ENCODE measurements at regions not wholly inside any gene's neighbourhood (a gene's known extent, or its start where the extent isn't known, plus 50 kb on each side); places are given as distances from the start of the nearest gene placed in this dataset.

- 2% methylated on average over 4 of the region's 4 CpGs for WGBS (ENCODE audit: insufficient coverage, low coverage, missing lambda C conversion rate)
- H3K27me3 ChIP-seq (ENCODE audit: control insufficient read depth in 2 of 2, insufficient read depth in 2 of 2, low read length in 2 of 2) = no peaks in the 10 kb centered on the region
- H3K4me1 ChIP-seq (replicated peaks in 1 of 2; ENCODE audit: control insufficient read depth in 2 of 2, insufficient read depth in 2 of 2, low read length in 2 of 2) = no peaks in the 10 kb centered on the region
- TF ChIP-seq NONO (IDR thresholded peaks at IDR 0.05; ENCODE audit: low read depth in 2 of 2, low read length in 1 of 2) = no peak
- TF ChIP-seq ZBTB17 (CRISPR knock-in tag; IDR thresholded peaks at IDR 0.05) = peak; percentile 83
- TF ChIP-seq NFRKB (IDR thresholded peaks at IDR 0.05; ENCODE audit: low read depth) = no peak
- no peak for TF ChIP-seq SIN3B (IDR thresholded peaks at IDR 0.05; ENCODE audit: low read depth)
- DNase-seq (ENCODE audit: extremely low read depth in 1 of 4, low spot score in 3 of 4) = no peak
- no peaks in the 10 kb centered on the region for H3K9me1 ChIP-seq (ENCODE audit: control insufficient read depth, insufficient read depth, low read length)
- H2AFZ ChIP-seq (ENCODE audit: low read depth, low read length) = no peak overlapping the region
- no peak overlapping the region for H3K27ac ChIP-seq (ENCODE audit: extremely low read depth, low read depth, low read length)
- no peak overlapping the region for H3K4me2 ChIP-seq (ENCODE audit: insufficient read depth, low read length)
- no TSS peak for BruUV-seq (replicated peaks)
- no peaks in the 10 kb centered on the region for H3K36me3 ChIP-seq (ENCODE audit: control insufficient read depth, insufficient read depth, low read length)
- no peak for FAIRE-seq
- ChIA-PET POLR2A (interaction anchor here (1.2 kb wide), 1 partner anchor 11 kb away, joined by 6 read pairs; no protein-coding TSS in a partner anchor), CTCF (ENCODE audit: low intra/inter-chr PET ratio) (no interaction called here)
- intact Hi-C loops (cut with micrococcal nuclease) = no loop called here
- no peak overlapping the region for H3K4me3 ChIP-seq
- H3K9me3 ChIP-seq (replicated peaks; ENCODE audit: control insufficient read depth, insufficient read depth, low read depth, low read length) = no peaks in the 10 kb centered on the region
- no peak; the same call in 2 of the 3 replicates for ATAC-seq
- no peaks in the 10 kb centered on the region for H3K79me2 ChIP-seq (ENCODE audit: control insufficient read depth, insufficient read depth, low read length)
- H3K9ac ChIP-seq (ENCODE audit: insufficient read depth in 1 of 2, low read depth in 2 of 2, low read length in 2 of 2) = no peak overlapping the region
- in situ Hi-C loops (cut with MboI) = no loop called here
- H4K20me1 ChIP-seq (replicated peaks; ENCODE audit: control insufficient read depth, insufficient read depth, low read length) = no peaks in the 10 kb centered on the region
Measured at GRCh38 chrX:118179718-118180117, 63.1 kb upstream of the KLHL13 start.

GRCh38 chrX:118181030-118181429 lies 64.4 kb upstream of the KLHL13 start:
- no peaks in the 10 kb centered on the region for H3K27me3 ChIP-seq (ENCODE audit: control insufficient read depth in 2 of 2, insufficient read depth in 2 of 2, low read length in 2 of 2)
- H3K79me2 ChIP-seq (ENCODE audit: control insufficient read depth, insufficient read depth, low read length) = no peaks in the 10 kb centered on the region
- H3K4me1 ChIP-seq (replicated peaks in 1 of 2; ENCODE audit: control insufficient read depth in 2 of 2, insufficient read depth in 2 of 2, low read length in 2 of 2) = no peaks in the 10 kb centered on the region
- H3K4me3 ChIP-seq = no peak overlapping the region
- H3K36me3 ChIP-seq (ENCODE audit: control insufficient read depth, insufficient read depth, low read length) = no peaks in the 10 kb centered on the region
- CTCF ChIA-PET (ENCODE audit: low intra/inter-chr PET ratio) = no interaction called here
- H3K9me3 ChIP-seq (replicated peaks; ENCODE audit: control insufficient read depth, insufficient read depth, low read depth, low read length) = no peaks in the 10 kb centered on the region
- ATAC-seq (no peak), FAIRE-seq (no peak), DNase-seq (ENCODE audit: extremely low read depth in 1 of 4, low spot score in 3 of 4) (no peak)
- no peak overlapping the region for H3K9ac ChIP-seq (ENCODE audit: insufficient read depth in 1 of 2, low read depth in 2 of 2, low read length in 2 of 2)
- intact Hi-C loops (cut with micrococcal nuclease) = no loop called here
- BruUV-seq (replicated peaks) = no TSS peak
- no peak overlapping the region for H3K27ac ChIP-seq (ENCODE audit: extremely low read depth, low read depth, low read length)
- H3K4me2 ChIP-seq (ENCODE audit: insufficient read depth, low read length) = no peak overlapping the region
- in situ Hi-C loops (cut with MboI) = no loop called here
- H4K20me1 ChIP-seq (replicated peaks; ENCODE audit: control insufficient read depth, insufficient read depth, low read length) = no peaks in the 10 kb centered on the region
- H3K9me1 ChIP-seq (ENCODE audit: control insufficient read depth, insufficient read depth, low read length) = no peaks in the 10 kb centered on the region
- 7% methylated on average over 3 of the region's 4 CpGs for WGBS (ENCODE audit: insufficient coverage, low coverage, missing lambda C conversion rate)
- POLR2A ChIA-PET = no interaction called here
- no peak overlapping the region for H2AFZ ChIP-seq (ENCODE audit: low read depth, low read length)
- TF ChIP-seq CREBBP (IDR thresholded peaks at IDR 0.05; ENCODE audit: low read depth, low read length) (no peak), GATAD2B (IDR thresholded peaks at IDR 0.05; ENCODE audit: borderline replicate concordance) (no peak), ZBTB1 (CRISPR knock-in tag; IDR thresholded peaks at IDR 0.05; ENCODE audit: borderline replicate concordance, low read depth) (no peak), ELF2 (CRISPR knock-in tag; IDR thresholded peaks at IDR 0.05) (no peak), FUS (optimal IDR thresholded peaks at IDR 0.05; ENCODE audit: low read depth, low read length) (no peak), RBM25 (IDR thresholded peaks at IDR 0.05; ENCODE audit: low read depth, low read length, severe bottlenecking) (no peak), RBM34 (IDR thresholded peaks at IDR 0.05; ENCODE audit: borderline replicate concordance, insufficient read depth, low read length) (no peak), GTF3C2 (IDR thresholded peaks at IDR 0.05; ENCODE audit: borderline replicate concordance, extremely low read depth, insufficient read length) (no peak), TAF1 (IDR thresholded peaks at IDR 0.05; ENCODE audit: control insufficient read depth, extremely low read depth, insufficient read depth, low read length, severe bottlenecking) (no peak), HES1 (IDR thresholded peaks at IDR 0.05; ENCODE audit: low read depth) (no peak)
